ENCODE measurements at regions not wholly inside any gene's neighbourhood (a gene's known extent, or its start where the extent isn't known, plus 50 kb on each side); places are given as distances from the start of the nearest gene placed in this dataset.

DNA sequence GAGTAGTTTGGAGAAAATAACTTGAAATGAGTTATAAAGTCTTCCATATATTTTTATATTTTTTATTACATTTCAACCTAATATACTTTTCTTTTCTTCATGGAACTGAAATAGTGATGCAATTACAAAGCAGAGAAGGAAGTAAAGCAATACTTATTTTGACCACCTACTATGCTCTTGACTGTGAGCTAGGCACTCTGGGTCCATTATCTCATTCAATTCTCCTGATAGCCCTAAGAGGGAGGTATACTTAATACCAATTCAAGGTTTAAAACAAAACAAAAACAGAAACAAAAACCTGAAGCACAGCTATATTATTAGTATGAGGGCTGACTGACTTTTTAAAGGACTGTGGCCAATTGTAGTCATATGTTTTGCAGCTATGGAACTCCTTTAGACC, 193.5 kb downstream of the MAD2L1 start:
- H3K79me1 ChIP-seq (ENCODE audit: low read depth in 1 of 2, low read length in 2 of 2): no peaks in the 10 kb centered on the region
- CTCF ChIA-PET: interaction anchor here (0.5 kb wide), 1 partner anchor 10 kb away, joined by 3 read pairs; no protein-coding TSS in a partner anchor
- H3K4me2 ChIP-seq (ENCODE audit: low read depth, low read length): no peak overlapping the region
- in situ Hi-C loops (cut with MboI; ENCODE audit: low sequenced_read_pairs) (no loop called here), intact Hi-C loops (cut with micrococcal nuclease) (loop anchor here (5.0 kb wide), 1 partner anchor 246 kb away; the partner anchor contains the start of gene PDE5A), dilution Hi-C loops (cut with HindIII; ENCODE audit: low sequenced_read_pairs, unreplicated experiment) (no loop called here)
- H4K91ac ChIP-seq (ENCODE audit: insufficient read depth, low read depth, low read length): no peak overlapping the region
- no peaks in the 10 kb centered on the region for H3K27me3 ChIP-seq (ENCODE audit: control insufficient read depth, insufficient read depth, low read length)
- no peak overlapping the region for H3K27ac ChIP-seq (ENCODE audit: insufficient read depth, low read length)
- H3K9me3 ChIP-seq (ENCODE audit: control insufficient read depth, insufficient read depth, low read length): no peaks in the 10 kb centered on the region
- no peak overlapping the region for H2AK9ac ChIP-seq (replicated peaks; ENCODE audit: low read depth, low read length, poor library complexity)
- no peaks in the 10 kb centered on the region for H3K9me1 ChIP-seq (ENCODE audit: insufficient read depth, low read length)
- no peak overlapping the region for H3K9ac ChIP-seq (ENCODE audit: low read depth, low read length)
- TF ChIP-seq CEBPB (IDR thresholded peaks at IDR 0.05; ENCODE audit: low read depth, low read length) (no peak), CHD1 (IDR thresholded peaks at IDR 0.05; ENCODE audit: low read depth, low read length) (no peak), RFX5 (IDR thresholded peaks at IDR 0.05; ENCODE audit: low read depth, low read length) (no peak), RAD21 (IDR thresholded peaks at IDR 0.05; ENCODE audit: low read length) (no peak), RCOR1 (IDR thresholded peaks at IDR 0.05; ENCODE audit: insufficient replicate concordance, low read length) (no peak), ELK1 (IDR thresholded peaks at IDR 0.05; ENCODE audit: borderline replicate concordance, low read depth, low read length) (no peak), FOS (IDR thresholded peaks at IDR 0.05; ENCODE audit: low read depth, low read length) (no peak), MXI1 (IDR thresholded peaks at IDR 0.05; ENCODE audit: borderline replicate concordance, low read depth, low read length) (no peak), MAZ (IDR thresholded peaks at IDR 0.05; ENCODE audit: borderline replicate concordance, low read depth, low read length) (no peak), MAFK (IDR thresholded peaks at IDR 0.05; ENCODE audit: low read depth, low read length) (no peak), SMC3 (IDR thresholded peaks at IDR 0.05; ENCODE audit: low read depth, low read length) (no peak), NFE2L2 (IDR thresholded peaks at IDR 0.05; ENCODE audit: low read depth, low read length) (no peak)
- TF ChIP-seq, protein P1, sequence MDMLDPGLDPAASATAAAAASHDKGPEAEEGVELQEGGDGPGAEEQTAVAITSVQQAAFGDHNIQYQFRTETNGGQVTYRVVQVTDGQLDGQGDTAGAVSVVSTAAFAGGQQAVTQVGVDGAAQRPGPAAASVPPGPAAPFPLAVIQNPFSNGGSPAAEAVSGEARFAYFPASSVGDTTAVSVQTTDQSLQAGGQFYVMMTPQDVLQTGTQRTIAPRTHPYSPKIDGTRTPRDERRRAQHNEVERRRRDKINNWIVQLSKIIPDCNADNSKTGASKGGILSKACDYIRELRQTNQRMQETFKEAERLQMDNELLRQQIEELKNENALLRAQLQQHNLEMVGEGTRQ (IDR thresholded peaks at IDR 0.05; ENCODE audit: low read depth, low read length): no peak
- no peak overlapping the region for H3K23ac ChIP-seq (ENCODE audit: low read depth, low read length)
- POLR2A ChIA-PET (ENCODE audit: unreplicated experiment): no interaction called here
- DNase-seq: no peak
- no peak overlapping the region for H3K56ac ChIP-seq (ENCODE audit: extremely low read depth, insufficient read depth, low read length)
- no peak for ATAC-seq (ENCODE audit: low read depth)
- H2BK5ac ChIP-seq (ENCODE audit: low read depth, low read length, poor library complexity, severe bottlenecking): no peak overlapping the region
- H4K8ac ChIP-seq (ENCODE audit: low read depth in 2 of 2, low read length in 2 of 2): no peak overlapping the region
- H2AK5ac ChIP-seq (ENCODE audit: low read depth, low read length): no peak overlapping the region
- no peak overlapping the region for H2BK120ac ChIP-seq (ENCODE audit: low read depth, low read length)
- H3K4me1 ChIP-seq (ENCODE audit: control insufficient read depth, insufficient read depth, low read length): 0 out of 2 replicates have a peak, but pooled peaks cover 2% of the 10 kb centered on the region
- H2BK20ac ChIP-seq (ENCODE audit: low read depth, low read length): no peak overlapping the region
- no peak overlapping the region for H3K18ac ChIP-seq (ENCODE audit: low read depth, low read length)
- H2AFZ ChIP-seq (replicated peaks; ENCODE audit: low read length, poor library complexity): no peak overlapping the region
- no peak overlapping the region for H3K14ac ChIP-seq (replicated peaks; ENCODE audit: low read depth, low read length)
- H2BK15ac ChIP-seq (ENCODE audit: low read depth, low read length): no peak overlapping the region
- H3K4ac ChIP-seq (ENCODE audit: low read depth, low read length): no peak overlapping the region
- H3K4me3 ChIP-seq (ENCODE audit: insufficient read depth, low read depth, low read length): no peak overlapping the region
- no peak overlapping the region for H4K5ac ChIP-seq (ENCODE audit: low read depth, low read length)
- no peaks in the 10 kb centered on the region for H3K36me3 ChIP-seq (ENCODE audit: control insufficient read depth, insufficient read depth, low read length)
- no peaks in the 10 kb centered on the region for H4K20me1 ChIP-seq (ENCODE audit: insufficient read depth, low read length)
- no TSS peak for BruUV-seq (replicated peaks)
